Glomerular visceral epithelial cell (primary cell): ENCODE measurements at regions not wholly inside any gene's neighbourhood (a gene's known extent, or its start where the extent isn't known, plus 50 kb on each side); places are given as distances from the start of the nearest gene placed in this dataset.

ENCODE experiments used
- DNase-seq: peaks from one replicate; pipeline ENCODE4 v3.0.0-alpha.2; 2016; ENCODE audit errors: extremely low spot score

DNA sequence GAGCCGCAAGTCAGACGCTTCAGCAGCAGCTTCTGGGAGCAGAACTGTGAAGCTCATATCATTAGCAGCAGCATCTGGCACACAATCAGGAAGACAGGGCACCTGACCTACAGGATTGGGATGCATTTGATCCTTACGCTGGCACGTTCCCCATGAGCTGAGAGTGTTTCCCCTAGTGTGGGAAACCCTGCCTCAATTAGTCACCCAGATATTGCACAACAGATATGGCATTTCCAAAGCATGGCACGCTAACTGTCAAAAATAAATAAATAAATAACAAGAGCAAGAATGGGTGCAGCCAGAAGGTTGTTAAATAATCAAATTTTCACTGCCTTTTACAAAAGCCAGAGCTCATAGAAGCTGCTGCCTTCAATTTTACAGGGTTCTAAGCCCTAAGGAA, 189.6 kb upstream of the THBS1 start:
- DNase-seq, result no peak

- DNase-seq, result no peak
These were observed 188.3 kb upstream of the THBS1 start for GRCh38 chr15:39392469-39393047.

GRCh38 chr15:39393575-39394335, 187.1 kb upstream of the THBS1 start:
- no peak for DNase-seq

GRCh38 chr15:39394496-39394895, 186.4 kb upstream of the THBS1 start:
- no peak for DNase-seq

- DNase-seq, result no peak
These were observed 183.8 kb upstream of the THBS1 start for GRCh38 chr15:39396979-39397615.

DNA sequence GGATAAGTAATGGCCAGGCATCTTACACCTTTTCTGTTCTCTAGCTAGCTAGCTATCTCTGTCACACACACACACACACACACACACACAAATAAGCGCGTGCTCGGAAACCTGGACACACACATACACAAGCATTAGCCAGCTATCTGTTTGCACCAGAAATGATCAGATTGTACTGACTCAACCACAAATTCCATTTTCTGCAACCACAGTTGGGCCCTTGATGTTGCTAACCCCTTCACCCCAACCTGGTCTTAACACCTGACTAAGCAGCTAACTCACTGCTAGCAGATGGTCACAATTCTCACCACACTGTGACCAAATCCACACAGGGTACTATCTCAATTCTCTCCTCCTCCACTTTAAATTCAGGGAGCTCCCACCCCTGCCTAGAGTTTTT, 183.0 kb upstream of the THBS1 start:
- DNase-seq, result peak; percentile 54

GRCh38 chr15:39399600-39399999, 181.3 kb upstream of the THBS1 start:
- no peak for DNase-seq

GRCh38 chr15:39400002-39400401, 180.9 kb upstream of the THBS1 start:
- no peak for DNase-seq

DNA sequence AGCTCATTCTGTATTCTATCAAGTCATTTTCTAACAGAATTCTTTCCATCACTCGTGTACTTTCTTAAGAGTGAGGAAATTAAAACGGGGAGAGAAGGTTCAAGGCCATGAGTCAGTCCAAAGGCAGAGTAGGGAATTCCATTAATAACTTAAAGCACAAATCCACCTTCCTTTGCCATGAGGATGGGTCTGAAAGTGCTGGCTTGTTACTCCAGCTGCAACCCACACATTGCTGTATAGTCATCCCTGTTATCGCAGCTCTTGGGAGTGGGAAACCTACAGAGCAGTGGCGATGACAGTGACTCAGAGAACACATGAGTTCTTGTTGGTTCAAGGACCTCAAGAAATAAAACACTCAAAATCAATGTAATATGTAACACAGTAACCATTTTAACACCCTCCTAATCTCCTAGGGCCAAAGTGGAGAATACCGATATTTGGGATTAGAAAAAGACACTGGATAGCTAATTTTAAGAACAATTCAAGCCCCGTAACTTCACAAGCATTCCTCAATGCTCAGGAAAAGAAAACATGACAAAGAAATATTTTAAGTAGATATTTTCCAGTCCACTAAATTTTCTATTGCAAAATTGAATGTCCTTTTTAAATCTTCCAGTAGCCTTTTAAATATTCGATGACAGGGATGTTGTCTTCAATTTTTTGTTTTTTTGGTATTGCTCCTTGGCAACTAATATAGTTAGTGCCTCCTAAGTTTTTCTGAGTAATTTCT, 179.9 kb upstream of the THBS1 start:
- no peak for DNase-seq

DNA sequence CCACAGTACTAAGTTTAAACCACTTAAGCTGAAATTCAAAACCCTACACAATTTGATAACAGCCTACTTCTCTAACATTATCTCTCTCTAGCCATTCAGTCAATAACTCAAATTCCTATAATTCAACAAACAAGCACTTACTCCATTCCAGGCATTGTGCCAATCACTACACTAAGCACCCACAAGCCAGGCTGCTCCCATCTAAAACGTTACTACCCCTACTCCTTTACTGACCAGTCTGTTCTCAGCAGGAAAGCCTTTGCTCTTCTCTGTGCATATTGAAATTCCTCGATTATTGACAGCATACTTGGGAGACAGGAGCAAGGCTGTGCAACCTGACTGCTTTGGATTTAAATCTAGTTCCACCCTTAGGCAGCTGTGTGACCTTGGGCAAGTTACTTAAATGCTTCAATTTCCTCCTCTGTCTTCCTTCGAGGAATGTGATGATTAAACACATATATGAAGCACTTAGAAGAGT, 177.2 kb upstream of the THBS1 start:
- peak; percentile 49 for DNase-seq

DNA sequence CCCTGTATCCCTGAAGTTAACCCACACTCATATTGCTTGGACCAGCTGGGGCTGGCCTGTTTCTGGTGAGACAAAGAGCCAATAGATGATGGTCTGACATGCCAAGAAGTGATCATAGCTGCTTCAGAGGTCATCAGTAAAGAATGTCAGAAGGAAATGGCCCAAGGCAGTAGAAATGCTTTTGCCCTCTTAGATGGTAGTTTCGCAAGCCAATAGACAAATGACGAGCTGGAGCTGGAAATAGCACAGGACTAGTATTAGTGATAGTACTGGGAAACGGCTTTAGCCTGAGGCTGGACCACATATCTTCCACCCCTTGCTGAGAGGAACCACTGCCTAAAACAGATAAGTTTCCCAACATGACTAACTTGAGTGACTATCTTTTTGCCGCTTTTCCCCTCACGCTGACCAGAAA, 176.1 kb upstream of the THBS1 start:
- DNase-seq, result peak; percentile 62

DNA sequence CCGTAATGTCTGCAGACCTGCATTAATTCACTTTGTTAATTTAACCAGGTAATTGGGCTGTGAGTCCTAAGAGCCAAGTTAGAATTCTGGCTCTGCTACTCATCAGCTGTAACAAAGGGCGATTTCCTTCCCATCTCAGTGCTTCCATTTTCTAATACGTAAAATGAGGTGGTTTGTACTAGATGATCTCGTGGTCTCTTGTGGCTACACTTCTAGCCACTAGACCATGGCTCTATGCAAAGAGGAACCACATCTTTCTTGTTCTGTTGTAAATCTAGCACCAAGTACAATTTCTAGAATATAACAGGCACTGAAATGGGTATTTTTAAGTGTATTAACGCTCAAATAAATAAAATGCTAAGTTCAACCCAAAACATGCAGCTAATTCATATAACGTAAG, 174.4 kb upstream of the THBS1 start:
- no peak for DNase-seq

GRCh38 chr15:39407116-39407515, 173.8 kb upstream of the THBS1 start:
- DNase-seq, result no peak

- no peak for DNase-seq
These were observed 170.9 kb upstream of the THBS1 start for GRCh38 chr15:39409876-39410530.

GRCh38 chr15:39411102-39411989, 169.5 kb upstream of the THBS1 start:
- DNase-seq, result peak; percentile 69

GRCh38 chr15:39413558-39413957, 167.3 kb upstream of the THBS1 start:
- no peak for DNase-seq

GRCh38 chr15:39414201-39414600, 166.7 kb upstream of the THBS1 start:
- no peak for DNase-seq

GRCh38 chr15:39415634-39416033, 165.2 kb upstream of the THBS1 start:
- DNase-seq, result no peak

GRCh38 chr15:39416258-39416657, 164.6 kb upstream of the THBS1 start:
- DNase-seq, result no peak

- DNase-seq, result no peak
These were observed 163.3 kb upstream of the THBS1 start for GRCh38 chr15:39417366-39418134.
